Mesendoderm (in vitro differentiated cells): ENCODE measurements at regions not wholly inside any gene's neighbourhood (a gene's known extent, or its start where the extent isn't known, plus 50 kb on each side); places are given as distances from the start of the nearest gene placed in this dataset.

Experiments used
- DNase-seq: peaks from one replicate; pipeline ENCODE4 v3.0.0; 2013
- H2AK5ac ChIP-seq: 2 replicates; pipeline ENCODE4 v1.6.1; 2013; ENCODE audit warnings: low read length, inconsistent platforms
- H2BK120ac ChIP-seq: 2 replicates; pipeline ENCODE4 v1.6.1; 2013; ENCODE audit warnings: low read depth, mild to moderate bottlenecking, low read length, moderate library complexity, mixed read lengths
- H2BK15ac ChIP-seq: replicated peaks from 2 replicates; pipeline ENCODE4 v1.6.1; 2013; ENCODE audit warnings: low read depth, mild to moderate bottlenecking, moderate library complexity
- H2BK5ac ChIP-seq: 2 replicates; pipeline ENCODE4 v1.6.1; 2013; ENCODE audit warnings: low read length, inconsistent platforms
- H3K18ac ChIP-seq: 2 replicates; pipeline ENCODE4 v1.6.1; 2013; ENCODE audit warnings: mild to moderate bottlenecking, low read length, mixed read lengths
- H3K23ac ChIP-seq: one replicate; pipeline ENCODE4 v1.6.1; 2013; ENCODE audit warnings: low read length
- H3K27ac ChIP-seq: 2 replicates; pipeline ENCODE4 v1.5.1; 2013; ENCODE audit warnings: low read depth, mild to moderate bottlenecking, inconsistent platforms, low read length, moderate library complexity
- H3K27me3 ChIP-seq: 2 replicates; pipeline ENCODE4 v1.6.1; 2013; ENCODE audit warnings: low read length, control low read depth, mild to moderate bottlenecking, inconsistent platforms; ENCODE audit not compliant: insufficient read depth, poor library complexity
- H3K36me3 ChIP-seq: 2 replicates; pipeline ENCODE4 v1.6.1; 2013; ENCODE audit warnings: low read length, inconsistent platforms; ENCODE audit not compliant: control insufficient read depth, insufficient read depth
- H3K4ac ChIP-seq: one replicate; pipeline ENCODE4 v1.6.1; 2013; ENCODE audit warnings: low read depth, mild to moderate bottlenecking, low read length, moderate library complexity
- H3K4me1 ChIP-seq: 2 replicates; pipeline ENCODE4 v1.6.1; 2013; ENCODE audit warnings: low read depth, low read length, inconsistent platforms; ENCODE audit not compliant: control insufficient read depth
- H3K4me2 ChIP-seq: 2 replicates; pipeline ENCODE4 v1.6.1; 2013; ENCODE audit warnings: low read length
- H3K4me3 ChIP-seq: 2 replicates; pipeline ENCODE4 v1.5.1; 2013; ENCODE audit warnings: mild to moderate bottlenecking, low read length
- H3K56ac ChIP-seq: one replicate; pipeline ENCODE4 v1.6.1; 2013; ENCODE audit warnings: low read length
- H3K79me1 ChIP-seq: 2 replicates; pipeline ENCODE4 v1.6.1; 2013; ENCODE audit warnings: low read length, inconsistent platforms
- H3K79me2 ChIP-seq: 2 replicates; pipeline ENCODE4 v1.6.1; 2013; ENCODE audit warnings: mild to moderate bottlenecking, low read length; ENCODE audit not compliant: control insufficient read depth, insufficient read depth
- H3K9ac ChIP-seq: 2 replicates; pipeline ENCODE4 v1.6.1; 2013; ENCODE audit warnings: low read length, inconsistent platforms
- H4K5ac ChIP-seq: one replicate; pipeline ENCODE4 v1.6.1; 2013; ENCODE audit warnings: low read length
- H4K8ac ChIP-seq: one replicate; pipeline ENCODE4 v1.6.1; 2013; ENCODE audit warnings: low read depth, mild to moderate bottlenecking, control low read depth, low read length, moderate library complexity
- WGBS: extraction: QIAGEN DNeasy Blood & Tissue Kit; methylation state at CpG from one replicate; pipeline ENCODE4 v1.1.7; 2013; ENCODE audit warnings: low lambda C conversion rate, missing lambda C conversion rate; ENCODE audit not compliant: insufficient coverage; ENCODE audit errors: extremely low coverage; 5-methylcytosine and 5-hydroxymethylcytosine counted together

DNA sequence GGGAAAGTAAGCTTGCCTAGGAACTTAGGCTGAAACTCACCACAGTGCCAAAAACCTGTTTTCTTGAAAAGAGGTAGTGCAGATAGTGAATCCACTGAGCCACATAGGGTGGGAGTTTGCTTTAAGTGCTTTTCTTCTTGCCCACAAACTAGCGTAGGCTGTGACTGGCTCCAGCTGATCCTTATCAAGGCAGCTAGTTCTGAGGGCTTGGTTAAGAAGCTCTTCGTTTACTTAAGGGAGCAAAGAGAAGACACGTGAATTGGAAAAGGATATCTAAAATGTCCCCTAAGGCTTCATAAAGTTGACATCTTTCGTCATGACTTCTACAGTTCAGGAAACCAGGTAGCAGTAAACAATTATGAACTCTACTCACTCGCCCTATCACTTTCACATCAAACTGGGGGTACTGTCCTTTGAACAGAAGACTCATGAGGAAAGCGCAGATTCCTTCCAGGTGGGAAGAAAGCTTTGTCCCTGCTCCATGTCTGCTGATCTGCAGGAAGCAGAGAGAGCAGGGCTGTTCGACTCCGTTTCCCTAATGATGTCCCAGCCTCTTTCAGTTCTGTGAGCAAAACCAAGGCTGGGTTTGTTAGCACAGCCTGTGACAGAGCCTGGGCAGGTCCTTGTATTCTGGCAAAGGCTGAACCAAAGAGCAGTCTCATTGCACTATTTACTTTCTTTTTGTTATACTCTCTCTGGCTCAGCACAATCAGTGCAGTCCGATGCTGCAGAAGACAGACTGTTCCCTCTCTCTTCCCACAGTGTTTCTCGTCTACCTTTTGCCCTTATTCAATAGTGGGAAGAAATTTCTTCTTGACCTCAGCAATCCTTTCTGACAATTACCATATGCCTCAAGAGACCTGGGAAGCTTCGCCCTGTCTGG, 93.5 kb upstream of the ETV6 start:
- no CpG with 5 or more reads among the region's 11 CpGs for WGBS
- no peak overlapping the region for H4K5ac ChIP-seq

DNA sequence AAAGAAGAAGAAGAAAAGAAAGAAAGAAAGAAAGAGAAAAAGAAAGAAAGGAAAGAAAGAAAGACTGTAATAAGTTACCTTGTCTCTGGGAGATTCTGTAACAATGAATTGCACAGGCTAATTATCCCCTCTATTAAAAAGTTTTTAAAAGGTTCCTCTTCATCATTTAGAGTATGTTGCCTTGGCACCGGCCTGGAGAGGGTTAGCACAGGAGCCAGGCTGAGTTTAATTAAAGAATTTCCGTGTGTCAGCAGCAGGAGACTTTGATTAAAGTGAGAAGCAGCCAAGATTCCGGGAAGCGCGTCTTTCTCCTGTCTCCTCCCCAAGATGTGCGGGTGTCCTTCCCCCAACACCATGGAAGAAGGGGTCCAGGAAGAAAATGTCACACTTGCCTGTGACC, 92.8 kb upstream of the ETV6 start:
- H3K18ac ChIP-seq = no peak overlapping the region
- peaks cover 6% of the 10 kb centered on the region for H3K4me1 ChIP-seq
- H3K27me3 ChIP-seq = no peaks in the 10 kb centered on the region
- no peak overlapping the region for H3K56ac ChIP-seq
- H2BK120ac ChIP-seq = no peak overlapping the region
- DNase-seq = no peak
- H3K4me3 ChIP-seq = no peak overlapping the region
- no peak overlapping the region for H2BK5ac ChIP-seq
- H3K36me3 ChIP-seq = no peaks in the 10 kb centered on the region
- H3K79me1 ChIP-seq = no peaks in the 10 kb centered on the region
- H3K79me2 ChIP-seq = no peaks in the 10 kb centered on the region
- no peak overlapping the region for H4K8ac ChIP-seq
- no peak overlapping the region for H2AK5ac ChIP-seq
- no peak overlapping the region for H4K5ac ChIP-seq
- WGBS = no CpG with 5 or more reads among the region's 6 CpGs
- no peak overlapping the region for H3K4me2 ChIP-seq
- H3K9ac ChIP-seq = no peak overlapping the region
- no peak overlapping the region for H3K23ac ChIP-seq
- H3K4ac ChIP-seq = no peak overlapping the region
- H3K27ac ChIP-seq = no peak overlapping the region
- no peak overlapping the region for H2BK15ac ChIP-seq

More for the DNA sequence above, 93.5 kb upstream of the ETV6 start:
- DNase-seq = peak; percentile 47
- H3K79me1 ChIP-seq = no peaks in the 10 kb centered on the region
- no peak overlapping the region for H2BK15ac ChIP-seq
- H3K56ac ChIP-seq = no peak overlapping the region
- no peak overlapping the region for H3K9ac ChIP-seq
- no peak overlapping the region for H4K8ac ChIP-seq
- no peaks in the 10 kb centered on the region for H3K27me3 ChIP-seq
- H3K4me3 ChIP-seq = no peak overlapping the region
- H3K23ac ChIP-seq = no peak overlapping the region
- no peak overlapping the region for H2AK5ac ChIP-seq
- peaks cover 6% of the 10 kb centered on the region for H3K4me1 ChIP-seq
- H3K79me2 ChIP-seq = no peaks in the 10 kb centered on the region
- no peak overlapping the region for H3K27ac ChIP-seq
- no peak overlapping the region for H2BK120ac ChIP-seq
- H3K18ac ChIP-seq = peak overlapping the region; percentile 39
- no peak overlapping the region for H3K4me2 ChIP-seq
- no peaks in the 10 kb centered on the region for H3K36me3 ChIP-seq
- H3K4ac ChIP-seq = no peak overlapping the region
- no peak overlapping the region for H2BK5ac ChIP-seq

DNA sequence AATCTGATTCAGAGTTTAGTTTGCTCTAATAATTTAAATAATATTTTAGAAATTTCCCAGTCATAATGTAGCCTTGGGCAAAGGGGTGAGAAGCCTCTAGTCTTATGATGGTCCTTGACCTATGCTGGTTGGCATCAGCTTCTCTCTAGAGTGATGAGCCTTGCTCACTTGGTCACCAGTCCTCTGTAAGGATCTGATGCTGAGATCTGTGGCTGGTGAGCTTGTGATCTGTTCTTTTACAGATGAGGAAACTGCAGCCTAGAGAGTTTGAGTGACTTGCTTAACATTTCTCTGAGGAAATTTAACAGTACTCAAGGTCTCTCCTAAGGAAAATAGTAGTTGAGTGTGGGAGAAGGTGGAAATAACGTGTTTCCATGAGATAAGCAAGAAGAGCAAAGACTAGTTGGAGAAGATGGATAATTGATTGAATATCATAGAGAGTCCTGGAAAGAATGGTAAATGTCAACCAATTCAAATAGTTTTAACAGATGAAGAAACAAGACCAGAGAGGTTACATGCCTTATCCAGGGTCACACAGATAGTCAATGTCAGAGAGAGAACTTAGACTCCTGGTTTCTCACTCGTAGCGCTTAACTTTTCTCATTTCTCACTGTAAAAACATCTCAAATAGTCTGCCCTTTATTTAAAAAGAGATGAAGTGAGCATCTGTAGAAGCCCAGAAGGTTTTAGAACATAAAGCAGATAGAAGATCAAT, 89.7 kb upstream of the ETV6 start:
- H4K8ac ChIP-seq = no peak overlapping the region
- H3K23ac ChIP-seq = no peak overlapping the region
- H3K4me1 ChIP-seq = peaks cover 6% of the 10 kb centered on the region
- no peak for DNase-seq
- H4K5ac ChIP-seq = no peak overlapping the region
- H3K27me3 ChIP-seq = no peaks in the 10 kb centered on the region
- H2BK120ac ChIP-seq = no peak overlapping the region
- no peak overlapping the region for H2BK5ac ChIP-seq
- H3K56ac ChIP-seq = no peak overlapping the region
- no peak overlapping the region for H3K27ac ChIP-seq
- H3K79me2 ChIP-seq = no peaks in the 10 kb centered on the region
- no peak overlapping the region for H3K18ac ChIP-seq
- no peak overlapping the region for H3K9ac ChIP-seq
- H3K4me3 ChIP-seq = no peak overlapping the region
- no peak overlapping the region for H2AK5ac ChIP-seq
- H3K79me1 ChIP-seq = no peaks in the 10 kb centered on the region
- H2BK15ac ChIP-seq = no peak overlapping the region
- no peak overlapping the region for H3K4me2 ChIP-seq
- no peaks in the 10 kb centered on the region for H3K36me3 ChIP-seq
- H3K4ac ChIP-seq = no peak overlapping the region
- no CpG with 5 or more reads among the region's 3 CpGs for WGBS

DNA sequence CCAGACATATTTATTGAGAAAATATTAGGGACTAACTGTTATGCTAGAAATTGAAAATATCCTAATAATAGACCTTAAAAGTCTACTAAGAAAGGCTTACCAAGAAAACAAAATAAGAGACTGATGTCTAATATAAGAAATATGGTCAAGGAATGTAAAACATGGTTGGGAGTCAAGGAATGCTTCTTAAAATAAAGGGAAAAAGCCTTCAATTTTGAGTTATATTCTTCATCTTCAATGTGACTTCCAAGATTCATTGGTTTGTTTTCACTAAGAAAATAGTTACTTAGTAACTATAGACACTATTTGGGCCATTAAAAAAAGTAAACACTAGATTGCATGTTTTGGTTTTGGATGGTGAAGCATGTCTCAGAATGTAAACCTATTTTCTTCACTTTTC, 88.1 kb upstream of the ETV6 start:
- no peak overlapping the region for H2BK5ac ChIP-seq
- no peak overlapping the region for H3K27ac ChIP-seq
- no peak overlapping the region for H3K18ac ChIP-seq
- no peaks in the 10 kb centered on the region for H3K4me1 ChIP-seq
- H3K4me3 ChIP-seq = no peak overlapping the region
- no peak overlapping the region for H3K4ac ChIP-seq
- H3K79me2 ChIP-seq = no peaks in the 10 kb centered on the region
- H3K79me1 ChIP-seq = no peaks in the 10 kb centered on the region
- DNase-seq = no peak
- H3K56ac ChIP-seq = no peak overlapping the region
- H3K36me3 ChIP-seq = no peaks in the 10 kb centered on the region
- H2AK5ac ChIP-seq = no peak overlapping the region
- H3K23ac ChIP-seq = no peak overlapping the region
- no peak overlapping the region for H2BK15ac ChIP-seq
- H4K5ac ChIP-seq = no peak overlapping the region
- H3K4me2 ChIP-seq = no peak overlapping the region
- no peak overlapping the region for H2BK120ac ChIP-seq
- H3K9ac ChIP-seq = no peak overlapping the region
- H4K8ac ChIP-seq = no peak overlapping the region
- H3K27me3 ChIP-seq = no peaks in the 10 kb centered on the region

DNA sequence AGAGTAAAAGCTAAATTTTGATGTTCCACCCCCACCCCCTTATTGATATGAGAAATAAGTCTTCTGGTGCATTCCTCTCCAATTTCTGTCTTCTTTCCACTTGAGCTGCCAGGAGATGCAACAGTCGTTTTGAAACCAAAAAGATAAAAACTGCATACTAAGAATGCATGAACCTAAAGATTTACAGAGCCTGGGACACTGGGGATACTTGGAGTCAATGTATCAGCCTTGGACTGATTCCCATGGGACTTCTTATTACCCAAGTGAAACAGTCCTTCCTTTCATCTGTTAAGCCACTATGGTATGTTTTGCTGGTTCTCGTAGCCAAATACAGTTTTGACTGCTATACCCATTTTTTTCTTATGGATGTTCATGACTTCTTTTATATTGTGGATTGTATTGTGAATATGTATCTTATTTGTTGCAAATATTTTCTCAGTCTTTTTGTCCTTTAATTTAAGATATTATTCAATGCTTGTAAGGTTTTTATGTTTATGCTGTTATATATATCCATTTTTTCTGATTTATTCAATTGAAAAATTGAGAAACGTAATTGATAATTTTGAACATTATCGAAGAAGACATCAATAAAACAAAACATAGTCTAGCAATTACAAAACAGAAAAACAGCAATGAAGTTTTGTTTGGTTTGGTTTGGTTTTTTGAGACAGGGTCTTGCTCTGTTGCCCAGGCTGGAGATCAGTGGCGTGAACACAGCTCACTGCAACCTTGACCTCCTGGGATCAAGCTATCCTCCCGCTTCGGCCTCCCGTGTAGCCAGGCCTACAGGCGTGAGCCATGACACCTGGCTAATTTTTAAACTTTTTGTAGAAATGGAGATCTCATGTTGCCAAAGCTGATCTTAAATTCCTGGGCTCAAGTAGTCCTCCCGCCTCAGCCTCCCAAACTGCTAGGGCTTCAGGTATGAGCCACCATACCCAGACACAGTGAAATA, 85.4 kb upstream of the ETV6 start:
- 100% methylated on average over 1 of the region's 10 CpGs for WGBS
- H2AK5ac ChIP-seq = no peak overlapping the region
- no peak overlapping the region for H3K27ac ChIP-seq
- H3K4me3 ChIP-seq = no peak overlapping the region
- no peak overlapping the region for H3K18ac ChIP-seq
- no peaks in the 10 kb centered on the region for H3K79me2 ChIP-seq
- H4K5ac ChIP-seq = no peak overlapping the region
- no peak overlapping the region for H3K4ac ChIP-seq
- no peak overlapping the region for H2BK5ac ChIP-seq
- H2BK15ac ChIP-seq = no peak overlapping the region
- no peak overlapping the region for H3K9ac ChIP-seq
- no peaks in the 10 kb centered on the region for H3K4me1 ChIP-seq
- H3K56ac ChIP-seq = no peak overlapping the region
- no peak overlapping the region for H2BK120ac ChIP-seq
- no peak overlapping the region for H3K4me2 ChIP-seq
- H3K79me1 ChIP-seq = no peaks in the 10 kb centered on the region
- H3K36me3 ChIP-seq = no peaks in the 10 kb centered on the region
- H3K27me3 ChIP-seq = no peaks in the 10 kb centered on the region
- no peak overlapping the region for H3K23ac ChIP-seq
- H4K8ac ChIP-seq = no peak overlapping the region
- no peak for DNase-seq
